ENCODE measurements at regions not wholly inside any gene's neighbourhood (a gene's known extent, or its start where the extent isn't known, plus 50 kb on each side); places are given as distances from the start of the nearest gene placed in this dataset.

DNA sequence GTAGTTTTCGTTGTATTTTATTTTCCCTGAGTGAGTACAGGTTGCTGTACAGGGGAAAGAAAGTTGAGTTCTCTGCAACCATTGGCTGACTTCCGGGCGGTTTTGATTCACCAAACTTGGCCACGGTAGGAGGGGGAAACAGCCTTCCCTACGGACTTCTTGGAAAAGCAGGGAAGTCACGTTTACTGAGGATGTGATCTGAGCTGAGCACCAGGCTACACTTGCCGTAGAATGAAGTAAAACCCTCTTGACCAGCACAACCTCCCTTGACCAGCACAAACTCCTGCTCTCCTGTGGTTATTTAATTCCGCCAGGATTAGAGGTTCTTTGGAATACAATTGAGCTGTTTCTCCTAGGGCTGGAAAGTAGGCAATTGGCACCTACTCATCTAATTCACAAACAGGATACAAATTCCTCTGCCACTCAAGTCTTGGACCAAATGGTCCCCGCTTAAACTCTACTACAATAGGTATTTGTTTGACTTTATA is 242.0 kb upstream of the RBFOX1 start:
- no peak for DNase-seq

DNA sequence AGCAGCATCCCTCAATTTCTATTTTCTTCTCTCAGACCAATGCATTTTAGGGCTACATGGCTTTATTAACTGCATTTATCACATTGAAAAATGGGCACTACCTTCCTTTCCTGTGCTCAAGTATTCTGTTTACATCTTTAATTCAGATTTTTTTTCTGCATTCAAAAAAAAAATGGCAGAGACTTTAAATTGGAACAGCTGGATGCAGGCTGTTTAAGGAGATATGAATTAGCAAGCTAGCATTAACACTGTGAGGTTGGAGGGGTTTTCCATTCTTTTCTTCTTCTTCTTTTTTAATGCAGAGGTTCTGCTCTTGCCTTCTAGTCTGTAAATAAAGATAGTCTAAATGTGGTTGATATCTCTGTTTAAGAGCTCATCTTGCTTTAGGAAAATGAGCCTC is 242.9 kb upstream of the RBFOX1 start:
- no peak for DNase-seq

DNA sequence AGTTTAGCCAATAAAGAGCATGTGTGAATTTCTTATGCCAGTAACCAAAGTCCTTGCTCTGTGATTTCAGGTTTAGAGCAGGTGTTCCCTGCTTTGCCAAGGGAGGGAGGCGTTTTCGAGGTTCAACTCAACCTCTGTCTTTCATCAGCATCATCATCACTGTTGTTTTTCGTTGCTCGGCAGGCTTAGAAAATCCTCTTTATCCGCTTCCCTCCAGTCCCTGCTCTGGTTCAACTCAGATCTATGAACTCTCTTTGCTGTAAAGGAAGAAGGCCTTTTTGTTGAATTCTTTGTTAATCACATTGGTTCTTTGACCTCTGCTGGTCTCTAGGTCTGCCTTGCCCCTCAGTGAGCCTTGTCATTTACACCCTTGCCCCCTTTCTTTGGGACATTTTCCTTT is 243.9 kb upstream of the RBFOX1 start:
- DNase-seq: no peak

DNA sequence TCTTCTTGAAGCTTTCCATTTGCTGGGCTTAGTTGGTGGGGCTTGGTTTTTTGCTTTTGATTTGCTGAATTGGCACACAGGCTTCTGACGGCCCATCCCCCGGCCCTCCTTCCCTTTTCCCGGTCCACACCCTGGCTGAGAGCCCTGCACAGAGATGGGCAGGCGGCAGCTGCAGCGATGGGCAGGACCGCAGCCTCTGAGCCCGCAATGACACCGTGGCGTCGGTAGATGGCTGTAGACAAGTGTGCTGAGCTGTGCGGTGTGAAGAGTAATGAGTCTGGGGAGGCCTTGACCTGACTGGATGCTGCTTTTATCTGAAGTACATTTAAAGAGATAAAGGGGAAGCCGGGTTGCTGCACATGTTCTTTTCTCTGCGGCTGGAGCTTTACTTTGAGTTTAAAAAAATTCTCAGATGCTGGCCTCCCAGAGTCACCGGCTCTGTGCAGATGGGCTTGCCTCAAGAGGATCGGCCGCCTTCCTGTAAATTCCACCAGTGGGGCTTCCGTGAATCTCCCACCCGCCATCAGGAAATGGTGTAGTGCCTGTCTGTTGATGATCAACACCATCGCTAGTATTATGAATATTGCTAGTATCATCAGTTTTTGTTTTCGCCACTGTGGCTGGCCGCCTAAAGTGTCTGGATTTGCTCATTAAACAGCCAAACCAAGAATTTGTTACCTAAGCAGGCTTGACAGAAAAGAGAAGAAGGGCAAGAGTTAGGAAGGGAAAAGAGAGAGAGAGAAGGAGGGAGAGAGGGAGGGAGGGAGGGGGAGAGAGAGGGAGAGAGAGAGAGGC is 245.6 kb upstream of the RBFOX1 start:
- no peak for DNase-seq

DNA sequence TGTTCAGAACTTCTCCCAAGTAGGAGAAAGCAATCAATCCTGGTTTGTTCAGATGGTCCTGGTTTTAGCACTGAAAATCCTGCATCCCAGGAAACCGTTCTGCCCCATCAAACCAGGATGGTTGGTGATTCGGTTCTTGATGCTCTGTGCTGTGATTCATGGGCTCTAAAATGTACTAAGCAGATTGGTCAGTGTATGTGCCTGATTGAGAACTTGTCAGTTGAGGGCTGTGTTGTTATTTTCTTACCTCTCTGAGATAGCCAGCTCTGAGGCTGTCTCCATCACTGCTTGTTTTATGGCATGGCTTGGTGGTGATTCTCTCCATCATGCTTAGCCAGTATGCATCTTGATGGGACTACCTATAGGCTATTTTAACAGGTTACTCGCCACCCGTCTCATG is 246.9 kb upstream of the RBFOX1 start:
- DNase-seq: no peak

DNA sequence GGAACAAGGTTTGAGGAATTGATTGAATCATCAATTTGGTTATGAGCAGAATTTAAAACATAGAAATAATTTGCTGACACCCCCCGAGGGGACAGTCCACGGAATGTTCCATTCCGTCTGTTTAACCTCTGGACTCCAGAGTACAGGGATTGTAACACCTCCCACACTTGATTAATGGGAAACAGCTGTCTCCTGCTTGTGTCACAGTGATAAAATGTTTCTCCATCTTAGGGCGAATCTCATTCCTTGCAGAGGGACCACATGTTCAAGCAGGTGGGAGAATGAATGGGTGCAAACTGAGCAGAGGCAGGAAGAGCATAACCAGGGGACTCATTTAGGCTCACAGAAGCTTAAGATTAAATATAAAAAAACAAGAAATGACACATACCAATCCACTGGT is 249.5 kb upstream of the RBFOX1 start:
- DNase-seq: no peak

DNA sequence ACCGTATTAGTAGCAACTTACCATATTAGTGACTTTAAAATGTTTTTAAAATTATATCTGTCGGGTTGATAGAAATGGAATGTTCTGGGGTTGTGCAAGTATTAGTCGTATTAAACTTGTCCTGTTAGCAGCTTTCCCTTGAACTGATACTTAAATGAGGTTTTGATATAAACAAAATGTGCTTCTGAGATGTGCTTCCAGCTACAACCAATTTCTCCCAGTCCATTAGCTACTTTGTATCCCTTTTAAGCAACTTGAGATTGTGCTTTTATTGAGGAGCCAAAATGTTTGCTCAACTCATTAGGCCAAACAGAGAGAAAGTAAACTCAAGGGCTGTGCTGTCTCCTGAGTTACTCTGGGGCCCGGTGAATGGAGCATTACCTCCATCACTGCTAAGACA is 255.0 kb upstream of the RBFOX1 start:
- no peak for DNase-seq

DNA sequence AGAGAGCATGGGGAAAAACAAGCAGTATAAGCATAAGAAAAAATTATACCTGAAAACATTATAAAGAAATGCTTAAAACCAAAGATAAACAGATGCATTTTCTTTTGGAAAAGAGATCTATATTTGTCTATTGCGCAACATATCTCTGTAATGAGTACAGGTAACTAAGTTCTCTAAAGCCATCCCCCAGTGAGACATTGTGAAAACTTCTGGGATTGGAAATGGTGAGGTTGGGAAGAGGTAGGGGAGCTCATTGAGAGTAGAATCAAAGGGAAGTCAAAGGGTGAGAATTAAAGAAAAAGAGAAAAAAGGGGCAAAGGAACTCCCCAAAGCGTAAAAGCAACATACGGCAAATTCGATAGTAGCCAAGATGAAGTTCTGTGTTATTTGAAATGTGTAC is 257.9 kb upstream of the RBFOX1 start:
- no peak for DNase-seq

DNA sequence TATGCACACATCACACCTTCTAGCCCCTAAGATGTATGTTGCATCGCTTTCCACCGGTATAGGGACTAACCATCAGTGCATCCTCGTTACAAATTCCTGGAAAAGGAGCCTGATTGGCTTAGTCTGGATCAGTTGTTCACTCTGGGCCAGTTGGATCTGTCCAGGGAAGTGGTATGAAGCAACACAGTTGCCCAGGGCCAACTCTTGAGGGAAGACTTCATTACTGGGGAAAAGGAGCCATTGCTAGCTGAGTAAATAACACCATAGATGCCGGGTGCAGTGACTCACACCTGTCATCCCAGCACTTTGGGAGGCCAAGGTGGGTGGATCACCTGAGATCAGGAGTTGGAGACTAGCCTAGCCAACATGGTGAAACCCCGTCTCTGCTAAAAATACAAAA is 275.2 kb upstream of the RBFOX1 start:
- DNase-seq: no peak

DNA sequence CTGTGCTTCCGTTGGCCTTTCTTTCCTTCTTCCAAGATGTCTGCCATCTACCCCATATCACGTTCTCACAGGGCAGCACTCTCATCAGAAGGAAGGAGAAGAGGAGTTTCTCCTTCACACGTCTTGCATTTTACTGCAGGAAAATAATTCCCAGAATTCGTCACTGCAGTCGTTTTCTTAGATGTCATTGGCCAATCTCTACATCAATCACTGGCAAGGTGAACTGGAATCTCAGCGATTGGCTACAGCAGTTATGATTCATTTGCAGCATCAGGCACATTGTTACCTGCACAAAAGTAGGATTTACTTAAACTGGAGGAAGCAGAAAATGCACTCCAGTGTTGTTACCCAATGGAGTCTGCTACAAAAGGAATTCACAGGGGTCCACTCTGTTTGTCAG is 277.2 kb upstream of the RBFOX1 start:
- no peak for DNase-seq

DNA sequence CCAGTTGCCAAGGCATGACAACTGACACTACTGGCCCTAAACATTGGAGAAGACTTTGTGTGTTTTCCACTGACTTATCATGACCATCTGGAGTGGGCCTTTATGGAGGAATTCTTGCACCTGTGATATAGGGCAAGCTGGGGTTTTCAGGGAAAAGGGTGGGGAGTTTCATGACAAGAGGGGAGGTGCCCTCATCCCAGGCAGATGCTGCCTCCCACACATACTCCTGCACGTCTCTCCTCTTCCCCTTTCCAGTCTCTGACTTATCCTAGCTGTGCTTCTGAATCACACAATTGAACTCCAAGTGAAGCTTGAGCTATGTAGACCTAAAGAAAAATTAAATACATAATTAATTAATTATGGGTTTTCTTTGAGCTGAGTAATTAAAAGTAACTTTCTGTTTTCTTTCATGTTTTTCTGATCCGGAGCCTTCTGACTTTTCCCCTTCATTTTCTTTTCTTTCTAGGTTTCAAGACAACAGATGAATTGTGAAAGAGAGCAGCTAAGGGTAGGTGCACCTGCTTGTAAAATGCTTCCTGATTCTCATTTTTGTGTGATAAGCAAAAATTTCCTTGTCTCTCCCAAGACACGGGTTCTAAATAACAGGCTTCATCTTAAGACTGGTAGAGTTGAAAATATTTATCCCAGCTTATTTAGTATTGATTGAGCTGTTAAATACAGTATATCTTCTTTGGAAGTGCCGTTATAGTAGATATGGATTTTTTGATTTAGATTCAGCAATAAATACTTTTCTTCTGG is 280.9 kb upstream of the RBFOX1 start:
- no peak for DNase-seq

DNA sequence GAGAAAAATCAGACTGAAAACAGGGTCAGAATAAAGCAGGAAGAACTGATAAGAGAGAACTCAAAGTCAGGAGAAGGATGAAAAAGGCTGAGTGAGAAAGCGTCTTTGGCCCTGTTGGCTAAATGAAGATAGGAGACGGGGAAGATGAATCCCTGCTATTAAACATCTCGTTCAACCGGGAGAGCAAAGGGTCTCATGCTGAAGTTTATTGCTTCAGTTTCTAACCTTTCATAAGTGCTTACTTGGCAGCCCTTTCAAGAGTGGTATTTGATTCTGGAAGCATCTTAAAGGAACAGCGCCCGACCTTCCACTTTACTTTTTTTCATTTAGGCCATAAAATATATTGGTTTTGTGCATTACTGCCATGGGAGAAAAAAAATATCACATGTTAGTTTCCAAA is 288.3 kb upstream of the RBFOX1 start:
- DNase-seq: no peak

DNA sequence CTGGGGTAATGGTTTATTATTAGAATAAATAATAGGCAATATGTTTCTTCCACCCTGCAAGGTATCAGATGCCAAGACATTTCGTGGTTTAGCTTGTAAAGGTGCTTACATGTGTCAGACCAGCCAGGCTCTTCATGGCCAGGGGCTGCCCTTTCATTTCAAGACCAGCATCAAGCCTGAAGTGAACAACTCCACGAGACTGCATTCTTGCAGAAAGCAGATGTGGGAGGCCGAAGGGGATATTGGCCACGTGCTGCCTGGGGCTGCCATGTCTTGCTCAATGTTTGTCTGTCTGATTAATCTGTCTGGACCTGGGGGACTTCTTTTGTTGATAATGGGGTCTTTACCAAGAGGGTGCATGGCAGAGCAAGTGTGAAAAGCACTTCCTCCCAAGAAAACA is 294.2 kb upstream of the RBFOX1 start:
- no peak for DNase-seq

DNA sequence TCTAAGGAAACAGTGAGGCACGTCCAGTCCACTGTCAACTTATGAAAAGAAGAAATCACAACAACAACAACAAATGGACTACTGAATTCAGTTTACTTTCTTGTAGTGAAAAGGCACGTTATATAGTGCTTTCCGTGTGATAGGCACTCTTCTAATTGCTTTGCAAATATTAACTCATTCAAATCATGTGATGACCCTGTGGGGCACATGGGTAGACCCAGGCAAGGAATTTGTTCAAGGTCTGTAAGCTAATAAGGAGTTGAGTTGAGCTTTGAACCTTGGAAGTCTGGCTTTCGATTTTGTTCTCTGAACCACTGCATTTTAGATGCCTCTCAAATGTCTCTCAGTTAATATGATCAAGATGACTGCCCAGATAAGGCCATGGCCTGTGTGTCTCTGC is 295.1 kb upstream of the RBFOX1 start:
- DNase-seq: no peak

DNA sequence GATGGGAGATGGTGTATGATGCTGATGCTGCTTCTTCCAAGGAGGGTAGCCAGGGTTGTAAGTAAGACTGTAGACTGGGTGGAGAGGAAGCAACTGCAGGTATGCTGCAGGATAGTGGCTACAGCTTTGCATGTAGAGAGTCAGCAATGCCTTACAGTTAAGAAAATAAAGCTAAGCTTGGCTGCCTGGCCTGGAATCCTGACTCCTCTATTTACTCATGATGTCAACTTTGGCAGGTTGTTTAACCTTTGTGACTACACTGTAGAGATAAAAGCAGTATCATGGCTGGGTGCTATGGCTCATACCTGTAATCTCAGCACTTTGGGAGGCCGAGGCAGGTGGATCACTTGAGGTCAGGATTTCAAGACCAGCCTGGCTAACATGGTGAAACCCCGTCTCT is 301.6 kb upstream of the RBFOX1 start:
- no peak for DNase-seq

DNA sequence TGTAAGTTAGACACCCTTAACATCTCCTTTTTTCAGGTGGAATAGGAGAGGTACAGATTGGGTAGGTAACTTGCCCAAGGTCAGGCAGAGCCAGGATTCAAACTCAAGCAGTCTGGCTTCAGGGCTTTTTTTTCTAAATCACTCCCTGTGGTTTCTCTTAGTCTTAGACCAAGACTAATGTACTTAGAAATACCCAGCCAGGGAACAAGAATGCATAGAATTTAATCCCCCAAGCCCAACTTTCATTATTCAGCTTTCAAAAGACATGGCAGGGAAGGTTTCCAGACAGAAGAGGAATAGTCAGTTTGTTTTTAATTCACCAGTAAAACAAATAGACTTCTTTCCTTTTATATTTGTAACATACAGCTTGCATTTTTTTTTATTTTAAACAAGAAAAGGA is 305.2 kb upstream of the RBFOX1 start:
- DNase-seq: no peak

DNA sequence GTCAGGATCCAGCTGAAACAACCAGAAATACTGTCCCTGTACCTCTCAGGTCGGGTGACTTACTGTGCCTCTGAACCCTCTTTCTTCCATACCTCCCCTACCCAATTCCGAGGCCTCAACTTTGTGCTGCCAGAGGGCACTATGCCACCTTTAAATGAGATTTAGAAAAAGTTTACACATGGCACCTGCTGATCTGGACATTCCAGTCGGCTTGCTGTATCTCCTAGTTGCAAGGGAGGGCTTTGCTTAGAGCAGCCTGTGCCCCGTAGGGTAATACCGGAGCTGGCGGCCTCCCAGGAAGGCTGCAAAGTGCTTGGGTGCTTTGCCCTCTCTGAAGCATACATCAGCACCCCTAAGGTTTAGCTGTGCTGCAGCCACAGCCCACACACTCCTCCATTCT is 306.0 kb upstream of the RBFOX1 start:
- DNase-seq: no peak

DNA sequence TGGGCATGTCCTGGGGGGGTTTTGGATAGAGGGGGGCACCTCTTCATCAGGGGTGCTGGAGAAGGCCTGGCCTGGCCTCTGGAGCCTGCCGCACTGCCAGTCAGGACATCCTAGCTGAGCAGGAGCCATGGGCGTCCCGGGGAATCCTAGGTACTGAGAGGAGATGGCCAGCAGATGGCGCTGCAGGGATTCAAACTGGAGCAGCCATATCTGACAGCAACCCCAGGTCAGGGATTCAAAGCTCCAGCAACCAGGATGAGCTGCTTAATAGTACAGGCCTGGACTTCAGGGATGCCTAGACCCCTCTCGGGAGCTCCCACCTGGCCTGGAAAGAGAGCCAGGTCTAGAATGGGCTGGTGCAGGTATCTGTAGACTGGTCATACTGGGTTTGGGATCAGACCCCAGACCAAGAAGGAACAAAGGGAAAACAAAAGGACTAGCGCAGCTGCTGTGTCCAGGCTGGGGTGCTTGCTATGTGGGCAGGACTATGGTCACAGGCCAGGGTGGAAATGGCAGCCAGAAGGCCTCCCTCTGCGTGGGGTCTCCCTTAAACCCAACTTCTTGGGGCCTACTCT is 306.9 kb upstream of the RBFOX1 start:
- peak; percentile 19 for DNase-seq

DNA sequence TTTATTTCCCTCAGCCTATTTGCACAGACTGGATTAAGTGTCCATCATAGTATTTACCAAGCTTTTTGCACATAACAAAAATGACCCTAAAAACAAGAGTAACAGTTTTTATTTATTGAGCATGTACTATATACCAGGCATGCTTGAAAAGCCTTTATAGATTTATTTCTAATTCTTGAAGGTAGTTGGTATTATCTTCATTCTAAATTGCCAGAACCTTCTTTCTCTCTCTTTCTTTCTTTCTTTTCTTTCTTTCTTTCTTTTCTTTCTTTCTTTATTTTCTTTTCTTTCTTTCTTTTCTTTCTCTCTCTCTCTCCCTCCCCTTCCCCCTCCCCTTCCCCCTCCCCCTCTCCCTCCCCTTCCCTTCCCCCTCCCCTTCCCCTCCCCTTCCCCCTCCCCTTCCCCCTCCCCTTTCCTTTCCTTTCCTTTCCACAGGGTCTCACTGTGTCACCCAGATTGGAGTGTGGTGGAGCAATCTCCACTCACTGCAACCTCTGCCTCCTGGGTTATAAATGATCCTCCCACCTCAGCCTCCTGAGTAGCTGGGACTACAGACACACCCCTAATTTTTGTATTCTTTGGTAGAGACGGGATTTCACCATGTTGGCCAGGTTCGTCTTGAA is 310.9 kb upstream of the RBFOX1 start:
- DNase-seq: no peak

DNA sequence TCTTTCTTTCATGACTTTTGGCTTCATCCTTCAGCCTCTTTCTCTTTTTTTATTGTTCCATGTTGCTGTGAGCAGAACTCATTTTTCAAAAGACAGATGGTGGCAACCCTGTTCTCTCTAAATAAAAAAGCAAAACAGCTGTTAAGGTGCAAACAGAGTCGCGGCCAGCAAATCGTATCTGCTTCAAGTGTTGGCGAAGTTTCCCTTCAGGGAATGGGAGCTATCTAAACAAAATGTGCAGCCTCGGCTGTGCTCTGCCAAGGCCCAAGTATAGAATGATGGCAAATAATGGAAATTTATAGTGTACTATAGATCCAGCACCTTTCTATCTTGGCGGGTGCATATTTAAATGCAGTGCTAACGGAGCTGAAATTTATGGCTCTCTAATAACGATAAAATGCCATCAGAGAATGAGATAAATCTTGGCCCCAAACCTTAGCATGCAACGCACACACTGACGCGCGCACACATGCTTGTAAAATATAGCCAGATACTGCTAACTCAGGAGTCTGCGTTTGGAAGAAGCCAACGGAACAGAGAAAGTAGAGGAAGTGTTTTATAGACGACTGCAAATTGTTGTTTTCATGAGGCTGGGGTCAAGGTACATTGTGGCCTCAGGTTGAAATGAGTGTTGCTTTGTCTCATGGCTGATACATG is 315.5 kb upstream of the RBFOX1 start:
- DNase-seq: no peak

DNA sequence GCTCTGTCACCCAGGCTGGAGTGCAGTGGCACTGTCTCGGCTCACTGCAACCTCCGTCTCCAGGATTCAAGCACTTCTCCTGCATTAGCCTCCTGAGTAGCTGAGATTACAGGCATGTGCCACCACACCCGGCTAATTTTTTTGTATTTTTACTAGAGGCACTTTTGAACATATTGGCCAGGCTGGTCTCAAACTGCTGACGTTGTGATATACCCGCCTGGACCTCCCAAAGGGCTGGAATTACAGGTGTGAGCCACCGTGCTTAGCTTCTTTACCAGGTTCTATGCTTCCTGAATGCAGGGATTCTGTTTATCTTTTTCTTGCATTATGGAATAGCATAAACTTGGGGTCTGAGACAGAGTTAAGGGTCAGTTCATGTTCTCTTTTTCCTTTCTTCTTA is 317.9 kb upstream of the RBFOX1 start:
- DNase-seq: no peak

DNA sequence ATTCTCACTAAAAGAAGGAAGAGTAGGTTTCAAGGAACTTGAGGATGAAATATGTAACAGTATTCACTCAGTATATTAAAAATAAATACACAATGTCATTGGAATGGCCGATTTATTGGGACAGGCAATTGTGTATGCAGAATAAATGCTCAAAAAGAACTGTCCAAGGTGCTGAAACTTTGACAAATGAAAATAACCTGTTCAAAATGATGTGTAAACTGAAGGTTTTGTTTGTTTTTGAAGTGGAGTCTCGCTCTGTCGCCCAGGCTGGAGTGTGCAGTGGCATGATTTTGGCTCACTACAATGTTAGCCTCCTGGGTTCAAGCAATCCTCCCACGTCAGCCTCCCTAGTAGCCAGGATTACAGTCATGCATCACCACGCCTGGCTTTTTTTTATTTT is 318.7 kb upstream of the RBFOX1 start:
- no peak for DNase-seq

DNA sequence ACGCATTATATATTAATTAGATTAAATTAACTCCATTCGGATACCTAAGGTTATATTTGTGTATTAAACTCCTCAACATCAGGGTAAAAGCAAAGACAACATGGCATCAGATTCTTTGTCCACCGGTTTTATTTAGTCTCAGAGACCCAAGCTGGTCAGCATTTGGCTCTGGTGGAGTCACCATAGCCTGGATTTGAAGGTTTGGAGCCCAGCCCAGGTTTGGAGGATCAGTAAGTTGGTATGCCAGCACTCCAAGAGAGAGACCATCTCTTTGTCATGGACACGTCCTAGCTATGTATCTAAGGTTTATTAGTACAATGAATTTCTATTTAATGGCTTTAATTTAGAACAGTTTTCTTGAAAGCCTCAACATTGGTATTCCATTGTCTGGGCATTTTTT is 328.4 kb upstream of the RBFOX1 start:
- no peak for DNase-seq
